Neural cell (in vitro differentiated cells): ENCODE measurements at regions not wholly inside any gene's neighbourhood (a gene's known extent, or its start where the extent isn't known, plus 50 kb on each side); places are given as distances from the start of the nearest gene placed in this dataset.

Source experiments
- EP300 ChIP-seq: fragments of 450-650 bp; conservative IDR thresholded peaks from 2 replicates; pipeline ENCODE4 v1.6.1; 2014; ENCODE audit warnings: antibody characterized with exemption, mild to moderate bottlenecking, moderate library complexity; ENCODE audit not compliant: poor library complexity, severe bottlenecking
- EZH2 ChIP-seq: fragments of 200-600, 300-800 bp; shearing (Covaris generic), sonication (generic); IDR thresholded peaks from 2 replicates; pipeline ENCODE4 v1.6.1; 2014; ENCODE audit warnings: antibody characterized with exemption, low read length, borderline replicate concordance, mild to moderate bottlenecking; ENCODE audit not compliant: insufficient read depth, poor library complexity, severe bottlenecking
- POLR2AphosphoS5 ChIP-seq: IDR thresholded peaks from 2 replicates; pipeline ENCODE4 v1.6.1; 2012
- SMC3 ChIP-seq: fragments of 450-650 bp; conservative IDR thresholded peaks from 2 replicates; pipeline ENCODE4 v1.6.1; 2014; ENCODE audit warnings: antibody characterized with exemption, mild to moderate bottlenecking, moderate library complexity; ENCODE audit not compliant: poor library complexity
- TAF1 ChIP-seq: IDR thresholded peaks from 2 replicates; pipeline ENCODE4 v1.6.1; 2012; ENCODE audit warnings: low read depth
- TF ChIP-seq, protein P1 (sequence below): fragments of 450-650 bp; IDR thresholded peaks from 2 replicates; pipeline ENCODE4 v1.5.1; 2014; ENCODE audit warnings: antibody characterized with exemption, mild to moderate bottlenecking, moderate library complexity; ENCODE audit not compliant: poor library complexity, severe bottlenecking

DNA sequence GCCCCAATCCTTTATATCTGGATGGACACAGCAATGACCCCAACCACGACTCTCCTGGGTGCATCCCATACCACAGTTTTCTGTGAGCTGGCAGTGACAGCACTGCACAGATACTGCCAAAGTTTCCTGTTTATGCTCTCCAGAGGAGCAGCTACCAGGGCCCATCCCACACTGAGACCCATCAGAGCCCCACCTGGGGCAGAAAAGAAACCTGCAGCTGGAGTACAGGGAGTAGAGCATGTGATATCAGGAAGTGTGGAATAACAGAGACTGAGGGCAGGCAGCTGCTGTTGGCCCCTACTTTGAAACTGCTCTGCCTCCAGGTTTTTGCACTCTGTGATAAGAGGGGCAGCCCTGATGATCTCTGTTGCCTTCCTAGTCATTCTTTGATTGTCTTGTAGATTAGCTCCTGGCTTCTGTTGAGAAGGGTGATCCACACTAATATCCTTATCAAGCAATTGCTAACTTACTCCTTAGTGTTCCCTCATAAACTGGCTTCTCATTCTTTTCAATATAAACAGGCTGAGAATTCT, 526.3 kb upstream of the TECRL start:
- TF ChIP-seq, protein P1, sequence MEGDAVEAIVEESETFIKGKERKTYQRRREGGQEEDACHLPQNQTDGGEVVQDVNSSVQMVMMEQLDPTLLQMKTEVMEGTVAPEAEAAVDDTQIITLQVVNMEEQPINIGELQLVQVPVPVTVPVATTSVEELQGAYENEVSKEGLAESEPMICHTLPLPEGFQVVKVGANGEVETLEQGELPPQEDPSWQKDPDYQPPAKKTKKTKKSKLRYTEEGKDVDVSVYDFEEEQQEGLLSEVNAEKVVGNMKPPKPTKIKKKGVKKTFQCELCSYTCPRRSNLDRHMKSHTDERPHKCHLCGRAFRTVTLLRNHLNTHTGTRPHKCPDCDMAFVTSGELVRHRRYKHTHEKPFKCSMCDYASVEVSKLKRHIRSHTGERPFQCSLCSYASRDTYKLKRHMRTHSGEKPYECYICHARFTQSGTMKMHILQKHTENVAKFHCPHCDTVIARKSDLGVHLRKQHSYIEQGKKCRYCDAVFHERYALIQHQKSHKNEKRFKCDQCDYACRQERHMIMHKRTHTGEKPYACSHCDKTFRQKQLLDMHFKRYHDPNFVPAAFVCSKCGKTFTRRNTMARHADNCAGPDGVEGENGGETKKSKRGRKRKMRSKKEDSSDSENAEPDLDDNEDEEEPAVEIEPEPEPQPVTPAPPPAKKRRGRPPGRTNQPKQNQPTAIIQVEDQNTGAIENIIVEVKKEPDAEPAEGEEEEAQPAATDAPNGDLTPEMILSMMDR: no peak
- no peak for TF ChIP-seq POLR2AphosphoS5
- TF ChIP-seq EZH2: no peak
- no peak for TF ChIP-seq SMC3
- no peak for TF ChIP-seq EP300
- no peak for TF ChIP-seq TAF1
